ENCODE measurements at regions not wholly inside any gene's neighbourhood (a gene's known extent, or its start where the extent isn't known, plus 50 kb on each side); places are given as distances from the start of the nearest gene placed in this dataset.
"Not testable (repeated sequence)": the region's sequence is repeated elsewhere in the genome, so short reads cannot be mapped to it uniquely, and the experiment has no call there.

DNA sequence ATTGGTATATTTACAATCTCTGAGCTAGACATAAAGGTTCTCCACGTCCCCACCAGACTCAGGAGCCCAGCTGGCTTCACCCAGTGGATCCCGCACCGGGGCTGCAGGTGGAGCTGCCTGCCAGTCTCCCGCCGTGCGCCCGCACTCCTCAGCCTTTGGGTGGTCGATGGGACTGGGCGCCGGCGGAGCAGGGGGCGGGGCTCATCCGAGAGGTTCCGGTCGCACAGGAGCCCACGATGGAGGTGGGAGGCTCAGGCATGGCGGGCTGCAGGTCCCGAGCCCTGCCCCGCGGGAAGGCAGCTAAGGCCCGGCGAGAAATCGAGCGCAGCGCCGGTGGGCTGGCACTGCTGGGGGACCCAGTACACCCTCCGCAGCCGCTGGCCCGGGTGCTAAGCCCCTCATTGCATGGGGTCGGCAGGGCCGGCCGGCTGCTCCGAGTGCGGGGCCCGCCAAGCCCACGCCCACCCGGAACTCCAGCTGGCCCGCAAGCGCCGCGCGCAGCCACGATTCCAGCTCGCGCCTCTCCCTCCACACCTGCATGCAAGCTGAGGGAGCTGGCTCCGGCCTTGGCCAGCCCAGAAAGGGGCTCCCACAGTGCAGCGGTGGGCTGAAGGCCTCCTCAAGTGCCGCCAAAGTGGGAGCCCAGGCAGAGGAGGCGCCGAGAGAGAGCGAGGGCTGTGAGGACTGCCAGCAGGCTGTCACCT is 396.8 kb upstream of the LCORL start:
- intact Hi-C loops (cut with micrococcal nuclease); DNase-seq (ENCODE audit: low spot score); H3K27ac Mint-ChIP-seq; H3K9me3 Mint-ChIP-seq; H3K4me3 Mint-ChIP-seq; H3K36me3 Mint-ChIP-seq (ENCODE audit: low read depth); H3K27me3 Mint-ChIP-seq (ENCODE audit: insufficient read depth); H3K4me1 Mint-ChIP-seq (ENCODE audit: low read depth): not testable (repeated sequence)

DNA sequence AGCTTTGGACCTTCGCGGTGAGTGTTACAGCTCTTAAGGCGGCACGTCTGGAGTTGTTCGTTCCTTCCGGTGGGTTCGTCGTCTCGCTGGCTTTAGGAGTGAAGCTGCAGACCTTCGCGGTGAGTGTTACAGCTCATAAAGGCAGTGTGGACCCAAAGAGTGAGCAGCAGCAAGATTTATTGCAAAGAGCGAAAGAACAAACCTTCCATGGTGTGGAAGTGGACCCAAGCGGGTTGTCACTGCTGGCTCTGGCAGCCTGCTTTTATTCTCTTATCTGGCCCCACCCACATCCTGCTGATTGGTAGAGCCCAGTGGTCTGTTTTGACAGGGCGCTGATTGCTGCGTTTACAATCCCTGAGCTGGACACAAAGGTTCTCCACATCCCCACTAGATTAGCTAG is 396.1 kb upstream of the LCORL start:
- H3K36me3 Mint-ChIP-seq (ENCODE audit: low read depth); H3K9me3 Mint-ChIP-seq; DNase-seq (ENCODE audit: low spot score); H3K4me1 Mint-ChIP-seq (ENCODE audit: low read depth); H3K4me3 Mint-ChIP-seq; H3K27me3 Mint-ChIP-seq (ENCODE audit: insufficient read depth); intact Hi-C loops (cut with micrococcal nuclease); H3K27ac Mint-ChIP-seq: not testable (repeated sequence)

DNA sequence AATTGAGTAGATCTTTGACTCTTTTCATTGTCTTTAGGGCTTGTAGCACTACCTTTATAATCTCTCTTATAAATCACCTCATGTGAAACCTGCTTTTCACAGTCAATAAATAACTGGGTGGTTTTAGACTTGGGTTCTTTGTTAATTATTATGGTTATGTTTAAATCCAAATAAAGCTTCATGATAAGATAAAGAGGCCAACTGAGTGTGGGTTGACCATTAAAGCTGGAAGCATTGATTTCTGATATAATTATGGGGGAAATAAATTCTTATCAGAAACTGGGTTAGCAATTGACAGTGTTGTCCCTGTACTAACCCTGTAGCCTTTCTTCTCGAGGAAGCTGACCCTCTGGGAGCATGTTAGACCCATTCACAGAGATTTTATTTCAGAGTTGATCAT is 384.7 kb upstream of the LCORL start:
- Mint-ChIP-seq H3K9me3 (no peaks in the 10 kb centered on the region), H3K36me3 (ENCODE audit: low read depth) (no peaks in the 10 kb centered on the region), H3K4me1 (ENCODE audit: low read depth) (peaks cover 5% of the 10 kb centered on the region), H3K4me3 (no peak overlapping the region), H3K27ac (no peak overlapping the region), H3K27me3 (ENCODE audit: insufficient read depth) (no peaks in the 10 kb centered on the region)
- no peak for DNase-seq (ENCODE audit: low spot score)
- intact Hi-C loops (cut with micrococcal nuclease), result no loop called here

DNA sequence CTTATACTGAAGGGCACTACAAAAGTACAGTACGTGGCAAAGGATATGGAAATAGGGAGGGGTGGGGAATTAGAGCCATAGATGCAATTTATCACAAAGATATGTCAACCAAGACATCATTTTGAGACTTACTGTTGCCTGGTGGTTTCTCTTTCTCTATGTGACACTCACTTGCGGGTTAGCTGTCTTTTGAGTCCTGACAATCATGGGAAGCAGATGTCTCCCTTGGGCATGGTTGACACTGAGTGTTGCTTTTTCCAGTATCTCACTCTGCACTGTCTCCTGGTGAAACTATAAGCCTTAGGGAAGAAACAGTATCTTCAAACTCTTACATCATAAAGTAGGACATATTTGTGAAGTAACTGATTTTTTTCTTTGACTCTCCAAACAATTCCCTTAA is 383.5 kb upstream of the LCORL start:
- Mint-ChIP-seq H3K9me3 (no peaks in the 10 kb centered on the region), H3K27me3 (ENCODE audit: insufficient read depth) (no peaks in the 10 kb centered on the region), H3K4me1 (ENCODE audit: low read depth) (peaks cover 5% of the 10 kb centered on the region), H3K4me3 (no peak overlapping the region), H3K36me3 (ENCODE audit: low read depth) (no peaks in the 10 kb centered on the region), H3K27ac (no peak overlapping the region)
- no peak for DNase-seq (ENCODE audit: low spot score)
- intact Hi-C loops (cut with micrococcal nuclease), result no loop called here

DNA sequence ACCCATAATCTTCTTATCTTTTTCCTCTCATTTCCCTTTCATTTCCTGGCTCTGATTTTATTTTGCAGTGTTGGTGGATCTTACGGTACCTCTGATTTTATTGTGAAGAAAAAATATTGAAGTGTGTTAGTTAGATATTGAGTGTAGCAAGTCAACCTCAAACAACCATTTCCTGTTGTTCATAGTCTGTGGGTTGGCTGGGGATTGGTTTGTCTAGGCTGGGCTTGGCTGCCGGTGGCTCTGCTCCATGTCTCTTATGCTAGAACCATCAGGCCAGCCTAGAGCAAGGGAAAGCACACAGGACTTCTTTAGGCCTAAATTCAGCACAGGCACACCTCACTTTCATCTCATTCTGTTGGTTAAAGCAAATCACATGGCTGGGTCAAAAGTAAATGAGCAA is 383.1 kb upstream of the LCORL start:
- no peaks in the 10 kb centered on the region for H3K27me3 Mint-ChIP-seq (ENCODE audit: insufficient read depth)
- no peaks in the 10 kb centered on the region for H3K9me3 Mint-ChIP-seq
- no peak overlapping the region for H3K27ac Mint-ChIP-seq
- H3K4me1 Mint-ChIP-seq (ENCODE audit: low read depth), result peaks cover 5% of the 10 kb centered on the region
- H3K4me3 Mint-ChIP-seq, result no peak overlapping the region
- H3K36me3 Mint-ChIP-seq (ENCODE audit: low read depth), result no peaks in the 10 kb centered on the region
- intact Hi-C loops (cut with micrococcal nuclease), result no loop called here
- DNase-seq (ENCODE audit: low spot score), result no peak

DNA sequence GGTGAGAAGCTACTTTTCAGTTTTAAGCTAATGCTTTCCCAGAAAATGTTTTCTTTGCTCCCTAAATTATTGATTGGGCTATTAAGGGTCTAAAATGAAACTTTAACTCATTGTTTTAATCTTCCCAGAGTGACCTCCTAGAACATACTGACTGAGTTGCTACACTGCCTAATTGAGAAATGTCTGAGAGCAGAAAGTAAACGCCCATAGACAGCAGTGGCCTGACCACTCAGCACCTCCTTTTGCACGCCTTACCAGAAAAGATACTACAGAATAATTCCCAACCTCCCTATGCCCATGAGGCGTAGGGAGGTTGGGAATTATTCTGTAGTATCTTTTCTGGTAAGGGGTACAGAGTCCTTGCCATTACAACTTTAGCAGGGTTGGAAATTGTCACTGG is 381.8 kb upstream of the LCORL start:
- H3K4me3 Mint-ChIP-seq, result no peak overlapping the region
- no peaks in the 10 kb centered on the region for H3K9me3 Mint-ChIP-seq
- H3K27me3 Mint-ChIP-seq (ENCODE audit: insufficient read depth), result no peaks in the 10 kb centered on the region
- no peaks in the 10 kb centered on the region for H3K36me3 Mint-ChIP-seq (ENCODE audit: low read depth)
- intact Hi-C loops (cut with micrococcal nuclease), result no loop called here
- peaks cover 5% of the 10 kb centered on the region for H3K4me1 Mint-ChIP-seq (ENCODE audit: low read depth)
- DNase-seq (ENCODE audit: low spot score), result no peak
- H3K27ac Mint-ChIP-seq, result no peak overlapping the region

DNA sequence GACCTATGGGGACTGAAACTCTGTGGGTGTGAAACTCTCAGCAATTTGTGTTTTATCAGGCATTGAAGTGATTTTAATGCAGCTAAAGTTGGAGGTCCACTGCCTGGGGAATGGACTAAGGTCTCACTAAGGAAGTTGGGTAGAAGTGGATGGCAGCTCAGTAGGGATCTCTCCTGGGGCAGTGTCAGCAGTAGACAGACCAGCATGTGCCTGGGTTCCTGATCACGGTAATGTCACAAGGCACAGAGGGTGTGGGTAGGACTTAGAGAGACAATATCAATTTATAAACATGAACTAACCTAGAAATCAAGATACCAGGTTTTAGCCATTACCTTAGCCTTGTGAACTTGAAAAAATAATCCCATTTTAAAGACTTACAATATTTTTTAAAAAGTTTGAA is 380.3 kb upstream of the LCORL start:
- no peaks in the 10 kb centered on the region for H3K9me3 Mint-ChIP-seq

DNA sequence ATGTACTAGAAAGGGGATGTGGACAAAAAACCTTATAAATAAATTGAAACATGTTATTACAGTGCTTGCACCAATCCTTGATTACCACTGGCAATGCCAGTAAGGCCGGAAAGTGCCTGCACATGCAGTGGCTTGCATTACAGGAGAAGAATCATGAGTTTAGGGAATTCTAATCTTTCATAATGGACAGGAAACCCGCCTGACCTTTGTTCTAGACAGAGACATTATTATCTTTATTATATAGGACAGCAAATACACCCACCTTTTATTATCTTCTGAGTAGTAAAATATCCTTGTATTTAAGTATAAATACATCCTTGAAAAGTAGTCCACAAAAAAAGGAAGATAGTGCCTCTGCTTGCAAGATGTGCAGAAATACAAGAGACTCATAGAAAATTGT is 379.9 kb upstream of the LCORL start:
- Mint-ChIP-seq H3K27me3 (ENCODE audit: insufficient read depth) (no peaks in the 10 kb centered on the region), H3K4me3 (no peak overlapping the region), H3K36me3 (ENCODE audit: low read depth) (no peaks in the 10 kb centered on the region), H3K4me1 (ENCODE audit: low read depth) (peaks cover 5% of the 10 kb centered on the region), H3K9me3 (no peaks in the 10 kb centered on the region), H3K27ac (no peak overlapping the region)
- intact Hi-C loops (cut with micrococcal nuclease), result no loop called here
- no peak for DNase-seq (ENCODE audit: low spot score)

More for the DNA sequence above, 380.3 kb upstream of the LCORL start:
- H3K4me1 Mint-ChIP-seq (ENCODE audit: low read depth), result peaks cover 5% of the 10 kb centered on the region
- no peak overlapping the region for H3K27ac Mint-ChIP-seq
- no peaks in the 10 kb centered on the region for H3K36me3 Mint-ChIP-seq (ENCODE audit: low read depth)
- H3K27me3 Mint-ChIP-seq (ENCODE audit: insufficient read depth), result no peaks in the 10 kb centered on the region
- H3K4me3 Mint-ChIP-seq, result no peak overlapping the region
- intact Hi-C loops (cut with micrococcal nuclease), result no loop called here
- DNase-seq (ENCODE audit: low spot score), result no peak

DNA sequence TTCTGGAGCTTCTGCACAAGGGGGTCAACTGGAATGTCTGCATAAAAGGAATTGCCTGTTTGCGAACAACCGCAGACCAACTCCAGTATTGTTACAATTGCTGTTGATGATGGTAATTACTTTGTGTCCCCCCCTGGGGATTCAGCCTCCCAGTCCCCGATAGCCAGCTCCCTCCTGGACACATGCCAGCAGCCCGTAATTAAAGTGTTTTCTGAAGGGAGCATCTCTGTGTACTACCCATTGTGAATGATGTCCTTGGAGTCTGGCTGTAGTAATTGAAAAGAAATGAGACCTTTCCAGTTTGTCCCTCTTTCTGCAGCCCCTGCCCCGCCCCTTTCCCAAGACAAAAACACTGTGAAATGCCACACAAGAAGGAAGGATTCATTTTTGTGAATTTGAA is 377.1 kb upstream of the LCORL start:
- intact Hi-C loops (cut with micrococcal nuclease), result no loop called here
- no peaks in the 10 kb centered on the region for H3K9me3 Mint-ChIP-seq
- H3K4me3 Mint-ChIP-seq, result no peak overlapping the region

DNA sequence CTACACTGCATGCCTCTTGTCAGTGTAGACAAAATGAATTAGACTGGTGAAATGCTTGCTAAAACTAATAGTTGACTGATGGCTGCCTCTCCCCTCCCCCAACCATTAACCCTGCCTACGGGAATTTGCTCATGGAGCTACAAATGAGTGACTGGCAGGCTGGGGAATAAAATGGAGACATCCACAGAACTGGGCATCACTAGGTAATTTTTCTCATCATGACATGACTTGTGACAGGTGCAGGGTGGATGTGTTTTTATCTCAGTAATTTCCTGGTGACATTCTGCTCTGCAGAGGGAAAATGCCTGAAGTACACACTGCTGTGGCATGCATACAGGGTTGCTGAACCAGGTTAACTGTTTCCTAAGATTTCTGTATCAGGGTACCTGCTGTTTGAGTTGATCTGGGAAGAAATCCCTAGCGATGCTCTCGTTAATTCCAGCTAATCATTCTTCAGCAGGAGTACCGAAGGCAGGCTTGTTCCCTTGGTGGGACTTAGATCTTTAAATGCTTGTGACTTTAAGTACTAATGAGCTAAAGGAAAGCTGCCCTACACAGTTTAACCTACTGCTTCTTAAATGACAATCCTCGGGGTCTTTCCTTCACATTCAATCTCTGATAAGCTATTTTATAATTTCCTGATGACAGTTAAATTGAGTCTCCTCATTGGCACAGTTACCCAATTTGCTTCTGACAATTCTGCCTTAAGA is 376.3 kb upstream of the LCORL start:
- intact Hi-C loops (cut with micrococcal nuclease), result no loop called here
- no peak for DNase-seq (ENCODE audit: low spot score)
- Mint-ChIP-seq H3K4me3 (no peak overlapping the region), H3K27me3 (ENCODE audit: insufficient read depth) (peaks cover 2% of the 10 kb centered on the region), H3K4me1 (ENCODE audit: low read depth) (no peaks in the 10 kb centered on the region), H3K9me3 (no peaks in the 10 kb centered on the region), H3K27ac (no peak overlapping the region), H3K36me3 (ENCODE audit: low read depth) (no peaks in the 10 kb centered on the region)

More for the DNA sequence above, 377.1 kb upstream of the LCORL start:
- Mint-ChIP-seq H3K27ac (no peak overlapping the region), H3K4me1 (ENCODE audit: low read depth) (no peaks in the 10 kb centered on the region), H3K36me3 (ENCODE audit: low read depth) (no peaks in the 10 kb centered on the region), H3K27me3 (ENCODE audit: insufficient read depth) (peaks cover 2% of the 10 kb centered on the region)
- DNase-seq (ENCODE audit: low spot score), result no peak

DNA sequence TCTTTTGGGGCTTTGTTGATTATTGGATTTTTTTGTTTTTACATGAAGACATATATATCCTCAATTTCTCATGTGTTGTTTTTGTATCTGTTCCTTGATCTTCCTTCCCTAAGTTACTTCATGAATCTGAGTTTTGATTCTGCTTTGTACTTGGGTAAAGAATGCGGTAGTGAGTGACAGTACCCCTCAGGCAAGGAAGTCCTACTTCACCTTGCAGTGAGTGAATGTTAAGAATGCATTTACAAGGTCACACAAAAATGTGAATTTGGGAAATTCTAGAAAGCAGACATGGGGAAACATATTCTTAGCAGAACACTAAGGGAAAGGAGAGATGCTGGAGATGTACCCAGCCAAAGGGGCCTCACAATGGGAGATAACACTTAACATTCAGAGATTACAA is 373.1 kb upstream of the LCORL start:
- no peak overlapping the region for H3K4me3 Mint-ChIP-seq
- H3K36me3 Mint-ChIP-seq (ENCODE audit: low read depth), result no peaks in the 10 kb centered on the region
- H3K27ac Mint-ChIP-seq, result no peak overlapping the region
- peaks cover 2% of the 10 kb centered on the region for H3K27me3 Mint-ChIP-seq (ENCODE audit: insufficient read depth)
- DNase-seq (ENCODE audit: low spot score), result no peak
- H3K4me1 Mint-ChIP-seq (ENCODE audit: low read depth), result no peaks in the 10 kb centered on the region
- intact Hi-C loops (cut with micrococcal nuclease), result no loop called here
- H3K9me3 Mint-ChIP-seq, result no peaks in the 10 kb centered on the region

DNA sequence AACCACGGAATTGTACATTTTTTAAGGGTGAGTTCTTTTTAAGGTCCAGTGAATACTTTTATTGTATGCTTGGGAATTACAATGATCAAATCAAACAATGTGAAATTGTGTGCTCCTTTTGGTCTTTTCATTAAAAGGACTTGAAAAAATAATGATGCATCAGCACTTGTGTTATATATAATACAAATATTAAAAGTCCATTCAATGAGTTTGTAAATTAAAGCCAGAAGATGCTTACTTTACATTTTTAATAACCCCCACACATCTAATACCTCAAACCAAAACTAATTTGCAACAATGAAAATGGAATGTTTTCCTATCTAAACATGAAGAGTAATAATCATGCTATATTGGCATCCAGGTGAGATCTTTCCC is 369.8 kb upstream of the LCORL start:
- DNase-seq (ENCODE audit: low spot score), result no peak
- intact Hi-C loops (cut with micrococcal nuclease), result no loop called here
- H3K9me3 Mint-ChIP-seq, result no peaks in the 10 kb centered on the region
- peaks cover 2% of the 10 kb centered on the region for H3K27me3 Mint-ChIP-seq (ENCODE audit: insufficient read depth)
- H3K27ac Mint-ChIP-seq, result no peak overlapping the region
- H3K4me1 Mint-ChIP-seq (ENCODE audit: low read depth), result no peaks in the 10 kb centered on the region
- H3K4me3 Mint-ChIP-seq, result no peak overlapping the region
- H3K36me3 Mint-ChIP-seq (ENCODE audit: low read depth), result no peaks in the 10 kb centered on the region

DNA sequence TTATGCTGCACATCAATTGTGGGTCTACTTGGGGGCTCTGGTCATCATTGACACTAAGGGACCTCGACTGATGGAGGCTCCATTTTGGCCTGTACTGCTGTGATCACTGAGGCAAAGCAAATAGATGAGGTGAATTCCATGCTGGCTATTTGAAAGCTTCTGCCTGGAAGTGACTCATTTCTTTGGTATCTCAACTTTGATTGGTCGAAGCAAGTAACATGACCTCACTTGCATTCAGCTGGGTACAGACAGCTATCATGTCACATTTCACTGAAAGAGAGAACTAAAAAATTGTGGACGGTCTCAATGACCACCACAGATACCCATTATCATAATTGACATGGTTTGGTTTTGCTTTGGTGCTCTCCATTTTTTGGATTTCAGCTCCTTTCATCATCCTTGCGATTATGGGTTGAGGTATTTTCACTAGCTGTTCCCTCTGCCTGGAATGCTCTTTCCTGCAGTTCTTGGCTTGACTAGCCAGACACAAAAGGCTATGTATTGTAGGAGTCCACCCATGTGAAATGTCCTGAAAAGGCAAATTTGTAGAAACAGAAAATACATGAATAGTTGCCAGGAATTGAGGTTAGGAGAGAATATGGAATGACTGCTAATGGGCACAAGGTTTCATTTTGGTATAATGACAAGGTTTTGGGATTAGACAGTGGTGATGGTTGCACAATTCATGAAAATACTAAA is 369.2 kb upstream of the LCORL start:
- intact Hi-C loops (cut with micrococcal nuclease), result no loop called here
- no peaks in the 10 kb centered on the region for H3K9me3 Mint-ChIP-seq
- H3K36me3 Mint-ChIP-seq (ENCODE audit: low read depth), result no peaks in the 10 kb centered on the region
- H3K4me3 Mint-ChIP-seq, result no peak overlapping the region
- peaks cover 2% of the 10 kb centered on the region for H3K27me3 Mint-ChIP-seq (ENCODE audit: insufficient read depth)
- H3K4me1 Mint-ChIP-seq (ENCODE audit: low read depth), result no peaks in the 10 kb centered on the region
- no peak overlapping the region for H3K27ac Mint-ChIP-seq
- no peak for DNase-seq (ENCODE audit: low spot score)

Measured in activated T-helper 1 cell treated with anti-CD3 and anti-CD28 coated beads, Interleukin-12 subunit alpha, Interleukin-12 subunit beta, Interleukin-2, Interleukin-4 antibody, amounts not matched to agents 30 ng/mL and 10 ng/mL and 1 ng/mL, durations not matched to agents 14 hours and 24 hours and 36 hours (primary cell).